Kidney (tissue), 13 donors: ENCODE measurements at regions not wholly inside any gene's neighbourhood (a gene's known extent, or its start where the extent isn't known, plus 50 kb on each side); places are given as distances from the start of the nearest gene placed in this dataset.

Experiments used
- DNase-seq, 5 donors: peaks; one replicate each; pipeline ENCODE4 v3.0.0-alpha.2; 2013 to 2020
- FAIRE-seq: peaks from 2 replicates; lab custom pipeline; 2012; peaks lifted over from hg19 to GRCh38; lab: Jason Lieb, UNC
- H3K27ac ChIP-seq, 2 donors: one replicate each; pipeline ENCODE4 v1.7.0; 2013; ENCODE audit warnings: low read depth in 2 of 2, low read length in 2 of 2, inconsistent platforms in 1 of 2
- H3K27me3 ChIP-seq: one replicate; pipeline ENCODE4 v1.7.1; 2013; ENCODE audit warnings: low read length, inconsistent platforms; ENCODE audit not compliant: control insufficient read depth, insufficient read depth
- H3K36me3 ChIP-seq, 3 donors: one replicate each; pipeline versions ENCODE4 v1.7.0 to v1.7.1; 2013; ENCODE audit warnings: low read length in 3 of 3, control low read depth in 1 of 3, inconsistent platforms in 1 of 3; ENCODE audit not compliant: insufficient read depth in 3 of 3, control insufficient read depth in 2 of 3
- H3K4me1 ChIP-seq, 3 donors: one replicate each; pipeline versions ENCODE4 v1.7.0 to v1.7.1; 2013; ENCODE audit warnings: low read length in 3 of 3, inconsistent platforms in 1 of 3, low read depth in 1 of 3; ENCODE audit not compliant: control insufficient read depth in 2 of 3, insufficient read depth in 2 of 3
- H3K4me3 ChIP-seq, 3 donors: one replicate each; pipeline versions ENCODE4 v1.7.0 to v1.8.1; 2013; ENCODE audit warnings: low read length in 3 of 3, control low read depth in 1 of 3, inconsistent platforms in 1 of 3
- H3K9ac ChIP-seq, 3 donors: one replicate each; pipeline versions ENCODE4 v1.7.0 to v1.7.1; 2013; ENCODE audit warnings: low read length in 3 of 3, control low read depth in 1 of 3, inconsistent platforms in 1 of 3
- H3K9me3 ChIP-seq, 3 donors: one replicate each; pipeline versions ENCODE4 v1.7.0 to v1.7.1; 2013; ENCODE audit warnings: low read length in 3 of 3, control low read depth in 1 of 3, inconsistent platforms in 1 of 3; ENCODE audit not compliant: control insufficient read depth in 2 of 3, insufficient read depth in 1 of 3
- CTCF ChIP-seq: IDR thresholded peaks from 3 replicates; pipeline ENCODE4 v1.5.1; 2012; ENCODE audit warnings: mild to moderate bottlenecking, moderate library complexity, borderline replicate concordance; ENCODE audit not compliant: insufficient read depth; ENCODE audit errors: extremely low read depth
- intact Hi-C: fragments of 100-400 bp; cut with DNase I; formaldehyde crosslinking; loops from one replicate; pipeline ENCODE4 v1.11.1; 2022
- donor health status: control.
- donor health status: control.
- donor health status: control.
- donor health status: control.
- donor health status: control.
- donor health status: DM: yes; HTN: yes; CAD: no.
- donor health status: Normal renal cell carcinoma (clear cell type).

DNA sequence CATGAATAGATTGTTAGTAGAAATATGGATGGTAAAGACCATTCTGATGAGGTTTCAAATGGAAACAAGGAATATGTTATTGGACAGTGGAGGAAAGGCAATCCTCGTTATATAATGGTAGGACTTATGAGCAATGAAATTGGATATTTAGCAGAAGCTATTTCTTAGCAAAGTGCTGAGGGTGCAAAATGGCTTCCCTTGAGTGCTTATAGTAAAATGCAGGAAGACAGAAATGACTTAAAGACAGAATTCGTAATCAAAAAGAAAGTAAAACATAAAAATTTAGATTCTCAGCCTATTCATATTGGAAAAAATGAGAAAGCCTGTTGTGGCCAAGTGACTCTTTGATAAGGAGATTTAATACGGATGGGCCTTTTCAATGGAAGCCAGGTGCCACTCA is 102.1 kb upstream of the ADRA1B start:
- Histone ChIP-seq H3K27ac (no peak overlapping the region), H3K9me3 (peaks cover 0 to 3% (median 0%) of the 10 kb centered on the region in 3 donors), H3K4me1 (peaks cover 0 to 3% (median 2%) of the 10 kb centered on the region in 3 donors), H3K36me3 (no peaks in the 10 kb centered on the region), H3K9ac (no peak overlapping the region), H3K4me3 (no peak overlapping the region), H3K27me3 (no peaks in the 10 kb centered on the region)
- FAIRE-seq: no peak
- no peak for TF ChIP-seq CTCF
- intact Hi-C loops: no loop called here
- DNase-seq: no peak

GRCh38 chr5:159814805-159815585 is 101.3 kb upstream of the ADRA1B start:
- DNase-seq (peak in 1 of 5 donors; percentile 15), FAIRE-seq (no peak)
- Histone ChIP-seq H3K4me3 (no peak overlapping the region), H3K4me1 (peaks cover 0 to 3% (median 2%) of the 10 kb centered on the region in 3 donors), H3K9me3 (peaks cover 0 to 3% (median 0%) of the 10 kb centered on the region in 3 donors), H3K27me3 (no peaks in the 10 kb centered on the region), H3K27ac (no peak overlapping the region), H3K36me3 (no peaks in the 10 kb centered on the region), H3K9ac (no peak overlapping the region)
- intact Hi-C loops: no loop called here
- no peak for TF ChIP-seq CTCF

DNA sequence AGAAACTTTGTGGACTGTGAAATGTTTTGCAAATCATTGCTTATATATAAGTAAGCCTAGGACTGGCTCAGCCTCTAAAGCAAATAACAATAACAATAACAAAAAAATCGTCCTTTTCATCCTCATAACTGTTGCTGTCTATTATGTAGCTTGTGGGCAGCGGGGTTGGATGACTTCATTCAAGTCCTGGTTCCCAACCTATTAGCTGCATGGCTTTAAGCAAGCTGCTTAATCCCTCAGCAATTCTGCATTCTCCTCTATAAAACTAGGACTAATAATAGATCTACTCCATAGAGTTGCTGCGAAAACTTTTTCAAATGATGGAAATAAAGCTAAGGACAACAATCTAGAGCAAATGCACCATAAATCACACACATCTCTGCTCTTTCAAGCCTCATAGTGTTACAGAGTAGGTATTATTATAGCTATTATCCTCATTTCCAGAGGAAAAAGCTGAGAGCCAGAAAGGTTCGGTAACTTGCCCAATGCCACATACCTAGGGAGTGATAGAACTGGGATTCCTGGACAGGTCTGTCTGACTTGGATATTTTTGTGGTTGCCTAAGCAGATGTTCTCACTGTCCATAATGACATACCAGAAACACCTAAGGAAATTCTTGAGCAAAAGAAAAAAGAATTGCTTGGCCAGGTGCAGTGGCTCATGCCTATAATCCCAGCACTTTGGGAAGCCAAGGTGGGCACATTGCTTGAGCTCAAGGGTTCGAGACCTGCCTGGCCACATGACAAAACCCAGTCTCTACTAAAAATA is 98.8 kb upstream of the ADRA1B start:
- no peak overlapping the region for H3K27ac ChIP-seq
- H3K4me1 ChIP-seq: peaks cover 0 to 3% (median 2%) of the 10 kb centered on the region in 3 donors
- TF ChIP-seq CTCF: no peak
- DNase-seq: no peak
- no peaks in the 10 kb centered on the region for H3K36me3 ChIP-seq
- intact Hi-C loops: no loop called here
- no peak overlapping the region for H3K9ac ChIP-seq
- H3K4me3 ChIP-seq: no peak overlapping the region
- H3K9me3 ChIP-seq: no peaks in the 10 kb centered on the region
- no peak for FAIRE-seq
- H3K27me3 ChIP-seq: no peaks in the 10 kb centered on the region
